LNCAP (cell line): ENCODE measurements at regions not wholly inside any gene's neighbourhood (a gene's known extent, or its start where the extent isn't known, plus 50 kb on each side); places are given as distances from the start of the nearest gene placed in this dataset.

ENCODE experiments used
- CTCF ChIP-seq: fragments of 450-650 bp; IDR thresholded peaks from 2 replicates; pipeline ENCODE4 v1.5.1; 2017; ENCODE audit warnings: mild to moderate bottlenecking

- TF ChIP-seq CTCF, result no peak
These were observed 331.1 kb upstream of the CPEB2 start for GRCh38 chr4:14671146-14671545.

- no peak for TF ChIP-seq CTCF
These were observed 326.8 kb upstream of the CPEB2 start for GRCh38 chr4:14675279-14675985.

- no peak for TF ChIP-seq CTCF
These were observed 322.4 kb upstream of the CPEB2 start for GRCh38 chr4:14679906-14680305.

- no peak for TF ChIP-seq CTCF
These were observed 321.0 kb upstream of the CPEB2 start for GRCh38 chr4:14681330-14681729.

GRCh38 chr4:14693728-14694127 is 308.6 kb upstream of the CPEB2 start:
- TF ChIP-seq CTCF, result no peak

GRCh38 chr4:14695095-14695845 is 307.0 kb upstream of the CPEB2 start:
- no peak for TF ChIP-seq CTCF

GRCh38 chr4:14700083-14700482 is 302.2 kb upstream of the CPEB2 start:
- TF ChIP-seq CTCF, result no peak
